ENCODE measurements at regions not wholly inside any gene's neighbourhood (a gene's known extent, or its start where the extent isn't known, plus 50 kb on each side); places are given as distances from the start of the nearest gene placed in this dataset.

DNA sequence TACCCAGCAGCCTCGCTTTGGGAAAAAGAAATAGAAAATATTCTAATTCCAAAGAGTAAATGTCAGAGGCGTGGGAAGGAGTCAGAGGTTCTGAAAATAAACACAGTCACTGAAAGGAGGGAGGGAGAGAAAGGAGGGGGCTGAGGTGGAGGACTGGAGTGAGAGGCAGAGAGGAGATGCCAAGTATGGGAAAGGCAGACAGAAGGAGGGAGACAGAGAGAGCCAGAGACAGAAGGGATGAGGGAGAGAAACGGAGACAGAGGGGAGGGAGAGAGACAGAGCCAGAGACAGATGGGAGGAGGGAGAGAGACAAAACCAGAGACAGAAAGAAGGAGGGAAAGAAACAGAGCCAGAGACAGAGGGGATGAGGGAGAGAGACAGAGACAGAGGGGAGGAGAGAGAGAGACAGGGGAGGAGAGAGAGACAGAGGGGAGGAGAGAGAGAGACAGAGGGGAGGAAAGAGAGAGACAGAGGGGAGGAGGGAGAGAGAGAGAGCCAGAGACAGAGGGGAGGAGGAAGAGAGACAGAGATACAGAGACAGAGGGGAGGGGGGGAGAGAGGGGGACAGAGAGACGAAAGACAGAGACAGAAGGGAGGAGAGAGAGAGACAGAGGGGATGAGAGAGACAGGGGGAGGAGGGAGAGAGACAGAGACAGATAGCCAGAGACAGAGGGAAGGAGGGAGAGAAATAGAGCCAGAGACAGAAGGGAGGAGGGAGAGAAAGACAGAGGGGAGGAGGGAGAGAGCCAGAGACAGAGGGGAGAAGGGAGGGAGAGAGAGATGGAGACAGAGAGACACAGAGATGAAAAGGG lies 525.5 kb downstream of the MATN1 start:
- no peak for TF ChIP-seq PAX5 (IDR thresholded peaks at IDR 0.05; ENCODE audit: insufficient read depth, low read length, severe bottlenecking)
- no peak for TF ChIP-seq POLR2A (IDR thresholded peaks at IDR 0.05; ENCODE audit: low read depth, low read length)
- no peak for TF ChIP-seq TAF1 (IDR thresholded peaks at IDR 0.05; ENCODE audit: low read depth, low read length)
- TF ChIP-seq POLR2AphosphoS5 (IDR thresholded peaks at IDR 0.05; ENCODE audit: low read depth, low read length): no peak
- no peak for TF ChIP-seq SPI1 (IDR thresholded peaks at IDR 0.05; ENCODE audit: low read depth, low read length)
